22Rv1 (cell line): ENCODE measurements at regions not wholly inside any gene's neighbourhood (a gene's known extent, or its start where the extent isn't known, plus 50 kb on each side); places are given as distances from the start of the nearest gene placed in this dataset.

ENCODE experiments used
- ZFX ChIP-seq: fragments of 450-650 bp; IDR thresholded peaks from 2 replicates; pipeline ENCODE4 v1.6.1; 2017; ENCODE audit warnings: antibody characterized with exemption, borderline replicate concordance
- TF ChIP-seq, protein P1 (sequence below): fragments of 450-650 bp; IDR thresholded peaks from 2 replicates; pipeline ENCODE4 v1.5.1; 2017; ENCODE audit warnings: mild to moderate bottlenecking

DNA sequence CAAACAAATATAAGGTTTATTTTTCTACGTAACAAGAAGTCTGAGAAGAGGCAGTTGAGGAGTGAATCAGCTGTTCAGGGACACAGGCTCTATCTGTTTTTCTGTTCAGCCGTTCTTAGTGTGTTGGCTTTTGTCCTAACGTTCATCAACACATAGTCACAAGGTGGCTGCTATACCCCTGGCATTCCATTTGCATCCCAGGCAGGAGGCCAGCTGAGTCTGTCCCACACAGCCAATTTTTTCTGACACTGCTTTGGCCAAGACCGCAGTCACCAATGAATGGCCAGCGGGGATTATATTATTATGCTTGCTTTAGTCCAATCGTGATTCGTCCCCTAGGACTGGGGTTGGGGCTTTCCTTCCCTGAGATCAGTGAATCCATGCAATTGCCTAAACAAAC, 143.4 kb upstream of the CHST15 start:
- TF ChIP-seq, protein P1, sequence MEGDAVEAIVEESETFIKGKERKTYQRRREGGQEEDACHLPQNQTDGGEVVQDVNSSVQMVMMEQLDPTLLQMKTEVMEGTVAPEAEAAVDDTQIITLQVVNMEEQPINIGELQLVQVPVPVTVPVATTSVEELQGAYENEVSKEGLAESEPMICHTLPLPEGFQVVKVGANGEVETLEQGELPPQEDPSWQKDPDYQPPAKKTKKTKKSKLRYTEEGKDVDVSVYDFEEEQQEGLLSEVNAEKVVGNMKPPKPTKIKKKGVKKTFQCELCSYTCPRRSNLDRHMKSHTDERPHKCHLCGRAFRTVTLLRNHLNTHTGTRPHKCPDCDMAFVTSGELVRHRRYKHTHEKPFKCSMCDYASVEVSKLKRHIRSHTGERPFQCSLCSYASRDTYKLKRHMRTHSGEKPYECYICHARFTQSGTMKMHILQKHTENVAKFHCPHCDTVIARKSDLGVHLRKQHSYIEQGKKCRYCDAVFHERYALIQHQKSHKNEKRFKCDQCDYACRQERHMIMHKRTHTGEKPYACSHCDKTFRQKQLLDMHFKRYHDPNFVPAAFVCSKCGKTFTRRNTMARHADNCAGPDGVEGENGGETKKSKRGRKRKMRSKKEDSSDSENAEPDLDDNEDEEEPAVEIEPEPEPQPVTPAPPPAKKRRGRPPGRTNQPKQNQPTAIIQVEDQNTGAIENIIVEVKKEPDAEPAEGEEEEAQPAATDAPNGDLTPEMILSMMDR: no peak
- no peak for TF ChIP-seq ZFX
